ENCODE measurements at regions not wholly inside any gene's neighbourhood (a gene's known extent, or its start where the extent isn't known, plus 50 kb on each side); places are given as distances from the start of the nearest gene placed in this dataset.

- DNase-seq (ENCODE audit: low spot score) = no peak
These were observed 57.3 kb upstream of the E2F7 start for GRCh38 chr12:77122661-77123060.

DNA sequence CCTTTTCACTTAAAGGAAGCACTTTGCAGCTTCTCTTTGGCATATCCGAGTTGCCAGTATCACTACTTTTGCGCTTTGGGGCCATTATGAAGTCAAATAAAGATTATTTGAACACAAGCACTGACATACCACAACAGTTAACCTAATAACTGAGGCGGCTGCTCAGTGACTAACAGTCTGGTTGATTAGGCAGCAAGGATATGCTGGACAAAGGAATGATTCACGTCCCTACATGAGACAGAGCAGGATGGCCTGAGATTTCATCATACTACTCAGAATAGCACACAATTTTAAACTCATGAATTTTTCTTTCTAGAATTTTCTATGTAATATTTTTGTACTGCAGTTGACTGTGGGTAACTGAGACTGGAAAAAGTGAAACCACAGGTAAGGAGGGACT lies 56.9 kb upstream of the E2F7 start:
- no peak for DNase-seq (ENCODE audit: low spot score)

DNA sequence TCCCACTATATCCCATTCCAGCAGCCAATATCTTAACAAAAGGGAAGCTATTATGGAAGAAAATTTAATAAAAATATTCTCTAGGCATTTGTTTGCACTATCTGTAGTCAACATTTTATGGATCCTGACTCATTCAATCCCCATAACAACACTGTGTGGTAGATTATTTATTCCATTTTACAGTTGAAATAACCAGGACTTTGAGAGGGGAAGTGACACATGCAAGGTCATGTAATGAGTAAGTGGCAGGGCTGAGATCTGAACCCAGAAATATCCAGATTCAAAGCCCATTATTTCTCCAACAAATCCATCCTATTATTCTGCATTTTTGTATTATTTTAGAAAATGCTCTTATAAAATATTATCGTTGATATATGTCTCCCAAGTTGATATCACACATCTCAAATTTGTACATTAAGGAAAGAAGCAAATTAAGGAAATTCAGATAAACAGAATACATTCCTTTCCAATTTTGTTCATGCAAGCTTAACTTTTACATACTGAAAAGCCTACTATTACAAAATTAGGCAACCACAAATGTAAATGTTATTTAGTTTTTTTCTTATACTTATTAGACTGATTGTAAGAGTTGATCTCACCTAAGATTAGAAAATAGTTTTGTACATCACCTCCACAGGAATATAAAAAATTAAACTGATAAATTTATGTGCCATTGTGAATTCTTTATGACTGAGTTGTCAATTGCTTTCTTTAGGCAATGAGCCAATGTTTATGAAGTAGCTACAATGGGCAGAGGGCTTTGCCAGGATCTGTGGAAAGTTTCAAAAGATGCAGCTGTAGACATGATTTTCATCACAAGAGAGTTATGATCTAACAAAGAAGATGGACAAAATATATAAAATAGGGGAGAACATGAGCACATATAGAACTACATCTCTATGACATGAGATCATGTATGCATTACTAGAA lies 55.1 kb upstream of the E2F7 start:
- DNase-seq (ENCODE audit: low spot score) = no peak

DNA sequence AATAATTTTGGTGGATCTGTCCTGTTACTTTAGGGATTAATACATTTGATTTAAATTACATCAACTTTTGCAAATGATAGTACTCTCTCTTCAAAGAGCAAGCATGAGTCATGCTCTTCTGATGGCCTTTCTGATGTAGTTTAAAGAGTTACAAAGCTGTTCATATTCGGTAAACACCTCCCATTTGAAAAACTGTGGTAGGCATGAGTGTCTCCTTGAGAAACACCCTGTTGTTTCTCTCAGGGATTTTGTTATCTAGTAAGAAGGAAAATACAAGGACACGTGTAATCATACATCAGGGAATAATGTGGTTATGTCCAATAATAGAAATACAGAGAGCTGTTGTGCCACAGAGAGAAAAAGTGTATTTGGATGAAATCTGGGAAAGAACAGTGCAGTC lies 53.3 kb upstream of the E2F7 start:
- no peak for DNase-seq (ENCODE audit: low spot score)

DNA sequence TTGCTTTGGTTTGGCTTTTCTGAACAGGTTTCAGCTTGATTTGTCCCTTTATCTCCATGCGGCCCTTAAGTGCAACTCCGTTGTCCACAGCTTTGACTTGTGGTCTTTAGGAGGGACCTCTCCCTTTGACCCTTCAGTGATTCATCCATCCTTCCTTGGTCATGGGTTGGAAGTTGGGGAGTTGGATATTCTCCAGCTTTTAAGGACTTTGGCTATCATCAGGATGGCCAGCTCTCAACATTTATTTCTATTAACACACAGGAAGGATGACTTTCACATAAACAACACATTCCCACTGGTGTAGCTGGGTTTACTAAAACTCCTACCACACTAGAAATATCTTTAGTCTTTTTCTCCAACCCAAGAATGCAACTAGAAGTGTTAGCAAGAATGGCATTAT lies 50.9 kb upstream of the E2F7 start:
- DNase-seq (ENCODE audit: low spot score) = no peak

GRCh38 chr12:77115471-77115870 lies 50.1 kb upstream of the E2F7 start:
- no peak for DNase-seq (ENCODE audit: low spot score)
